SK-N-MC (cell line): ENCODE measurements at regions not wholly inside any gene's neighbourhood (a gene's known extent, or its start where the extent isn't known, plus 50 kb on each side); places are given as distances from the start of the nearest gene placed in this dataset.

Source experiments
- EZH2 ChIP-seq: fragments of 200-600 bp; sonication (generic); IDR thresholded peaks from one replicate; pipeline ENCODE4 v1.6.1; 2017; ENCODE audit warnings: antibody characterized with exemption
- FOXP2 ChIP-seq: optimal IDR thresholded peaks from 2 replicates; pipeline ENCODE3; 2011; ENCODE audit warnings: mild to moderate bottlenecking, moderate library complexity; ENCODE audit not compliant: insufficient read depth; ENCODE audit errors: extremely low read length, control extremely low read depth
- POLR2AphosphoS5 ChIP-seq: IDR thresholded peaks from 2 replicates; pipeline ENCODE4 v1.6.1; 2012; ENCODE audit warnings: mild to moderate bottlenecking, low read depth, low read length, borderline replicate concordance

GRCh38 chr6:120951258-120951657 is 383.0 kb downstream of the TBC1D32 start:
- TF ChIP-seq POLR2AphosphoS5 (no peak), EZH2 (no peak), FOXP2 (no peak)
